ENCODE measurements at regions not wholly inside any gene's neighbourhood (a gene's known extent, or its start where the extent isn't known, plus 50 kb on each side); places are given as distances from the start of the nearest gene placed in this dataset.

DNA sequence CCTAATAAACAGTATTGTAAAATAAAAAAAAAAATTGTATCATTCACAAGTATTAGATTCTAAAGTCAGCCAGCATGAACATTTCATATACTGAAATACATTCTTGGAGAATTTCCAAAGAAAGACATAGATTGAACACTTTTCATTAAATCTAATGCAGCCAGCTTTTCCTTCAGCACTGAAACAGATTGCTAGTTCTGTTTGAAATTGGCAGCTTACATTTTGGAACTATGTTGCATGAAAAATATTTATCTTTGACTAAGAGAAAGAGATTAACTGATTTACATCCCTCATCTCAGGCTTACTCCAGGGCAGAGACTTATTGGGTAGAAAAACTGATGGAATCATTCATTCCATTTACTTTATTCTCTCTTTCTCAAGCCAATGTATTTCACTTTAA lies 272.7 kb downstream of the PDHA2 start:
- ChIA-PET CTCF (no interaction called here), POLR2A (no interaction called here)
- no peak for DNase-seq
- no peaks in the 10 kb centered on the region for H3K36me3 Mint-ChIP-seq
- no peak overlapping the region for H3K27ac Mint-ChIP-seq
- H3K27me3 Mint-ChIP-seq, result no peaks in the 10 kb centered on the region
- no peak overlapping the region for H3K4me3 Mint-ChIP-seq
- Histone ChIP-seq H3K27me3 (ENCODE audit: insufficient read depth, low read length, poor library complexity, severe bottlenecking) (no peaks in the 10 kb centered on the region), H3K4me3 (ENCODE audit: low read length) (no peak overlapping the region), H3K9me3 (ENCODE audit: low read length) (no peaks in the 10 kb centered on the region), H3K4me1 (ENCODE audit: insufficient read depth, low read length) (no peaks in the 10 kb centered on the region), H3K36me3 (ENCODE audit: insufficient read depth, low read length) (no peaks in the 10 kb centered on the region), H3K27ac (ENCODE audit: low read depth, low read length) (no peak overlapping the region)
- H3K4me1 Mint-ChIP-seq, result no peaks in the 10 kb centered on the region
- H3K9me3 Mint-ChIP-seq, result peaks cover 5 to 25% (median 13%) of the 10 kb centered on the region in 5 donors

DNA sequence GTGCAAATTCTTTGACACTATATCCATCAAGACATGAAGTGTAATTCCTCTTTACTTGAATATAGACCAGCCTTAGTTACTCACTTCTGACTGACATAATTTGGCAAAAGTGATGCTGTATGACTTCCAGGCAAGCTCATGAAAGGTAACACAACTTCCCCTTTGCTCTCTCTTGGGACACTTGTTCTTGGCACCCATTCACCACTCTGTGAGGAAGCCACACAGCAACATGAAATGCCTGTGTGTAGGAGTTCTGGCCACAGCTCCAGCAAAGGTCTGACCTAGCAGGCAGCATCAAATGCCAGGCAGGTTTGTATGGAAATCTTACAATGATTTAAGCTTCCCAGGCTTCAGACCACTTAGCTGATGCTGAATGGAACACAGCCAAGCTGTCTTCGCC lies 280.3 kb downstream of the PDHA2 start:
- POLR2A ChIA-PET, result no interaction called here
- H3K9me3 Mint-ChIP-seq, result peaks cover 1 to 14% (median 3%) of the 10 kb centered on the region in 5 donors
- CTCF ChIA-PET, result interaction anchor here (0.8 kb wide), 1 partner anchor 10 kb away, joined by 3 read pairs; no protein-coding TSS in a partner anchor

DNA sequence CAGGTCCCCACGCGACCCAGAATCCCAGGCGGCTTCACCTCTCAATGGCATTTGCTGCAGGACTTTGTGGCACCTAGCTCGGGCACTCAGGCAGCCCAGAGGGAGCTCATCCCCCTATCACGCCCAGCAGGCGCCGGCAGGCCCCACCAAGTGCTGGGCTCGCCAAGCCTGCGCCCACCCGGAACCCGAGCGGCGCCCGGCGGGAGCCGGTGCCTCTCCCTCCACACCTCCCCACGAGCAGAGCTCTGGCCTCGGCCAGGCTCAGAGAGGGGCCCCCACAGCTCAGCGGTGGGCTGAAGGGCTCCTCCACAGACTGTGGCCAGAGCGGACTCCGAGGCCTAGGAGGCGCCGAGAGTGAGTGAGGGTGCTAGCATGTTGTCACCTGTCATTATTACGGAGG lies 286.3 kb downstream of the PDHA2 start:
- H3K9me3 ChIP-seq (ENCODE audit: low read length), result no peaks in the 10 kb centered on the region
- ChIA-PET CTCF (no interaction called here), POLR2A (no interaction called here)
- Mint-ChIP-seq H3K9me3 (peaks cover 0 to 15% (median 6%) of the 10 kb centered on the region in 5 donors), H3K27ac (no peak overlapping the region), H3K4me3 (no peak overlapping the region), H3K4me1 (no peaks in the 10 kb centered on the region), H3K27me3 (peaks cover 0 to 2% of the 10 kb centered on the region in 2 donors), H3K36me3 (no peaks in the 10 kb centered on the region)
- H3K4me1 ChIP-seq (ENCODE audit: insufficient read depth, low read length), result no peaks in the 10 kb centered on the region
- no peak overlapping the region for H3K4me3 ChIP-seq (ENCODE audit: low read length)
- no peak for DNase-seq
- no peaks in the 10 kb centered on the region for H3K27me3 ChIP-seq (ENCODE audit: insufficient read depth, low read length, poor library complexity, severe bottlenecking)
- no peak overlapping the region for H3K27ac ChIP-seq (ENCODE audit: low read depth, low read length)
- no peaks in the 10 kb centered on the region for H3K36me3 ChIP-seq (ENCODE audit: insufficient read depth, low read length)

More for the DNA sequence above, 280.3 kb downstream of the PDHA2 start:
- H3K4me1 ChIP-seq (ENCODE audit: insufficient read depth, low read length), result no peaks in the 10 kb centered on the region
- Mint-ChIP-seq H3K4me3 (no peak overlapping the region), H3K36me3 (no peaks in the 10 kb centered on the region), H3K27me3 (peaks cover 0 to 2% of the 10 kb centered on the region in 2 donors), H3K4me1 (no peaks in the 10 kb centered on the region), H3K27ac (no peak overlapping the region)
- H3K9me3 ChIP-seq (ENCODE audit: low read length), result no peaks in the 10 kb centered on the region
- no peak for DNase-seq
- H3K36me3 ChIP-seq (ENCODE audit: insufficient read depth, low read length), result no peaks in the 10 kb centered on the region
- no peaks in the 10 kb centered on the region for H3K27me3 ChIP-seq (ENCODE audit: insufficient read depth, low read length, poor library complexity, severe bottlenecking)
- H3K27ac ChIP-seq (ENCODE audit: low read depth, low read length), result no peak overlapping the region
- no peak overlapping the region for H3K4me3 ChIP-seq (ENCODE audit: low read length)

DNA sequence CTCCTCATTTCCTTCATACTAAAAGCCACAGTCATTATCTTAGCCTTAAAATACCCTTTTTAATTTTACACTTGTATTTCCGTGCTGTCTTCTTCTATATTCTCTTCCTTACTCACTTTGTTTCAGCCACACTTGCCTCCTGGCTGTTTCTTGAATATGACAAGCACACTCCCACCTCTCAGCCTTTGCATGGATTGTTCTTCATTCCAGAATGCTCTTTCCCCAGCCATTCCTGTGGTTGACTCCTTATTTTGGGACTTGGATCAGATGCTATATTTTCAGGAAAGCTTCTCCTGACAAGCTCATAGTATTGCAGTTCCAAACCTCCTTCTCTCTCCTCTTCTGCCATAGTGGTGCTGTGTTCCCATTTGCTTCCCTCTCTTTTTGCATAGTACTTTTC lies 291.3 kb downstream of the PDHA2 start:
- no peak overlapping the region for H3K4me3 Mint-ChIP-seq
- Histone ChIP-seq H3K9me3 (ENCODE audit: low read length) (no peaks in the 10 kb centered on the region), H3K4me3 (ENCODE audit: low read length) (no peak overlapping the region), H3K4me1 (ENCODE audit: insufficient read depth, low read length) (no peaks in the 10 kb centered on the region), H3K36me3 (ENCODE audit: insufficient read depth, low read length) (no peaks in the 10 kb centered on the region), H3K27ac (ENCODE audit: low read depth, low read length) (no peak overlapping the region), H3K27me3 (ENCODE audit: insufficient read depth, low read length, poor library complexity, severe bottlenecking) (no peaks in the 10 kb centered on the region)
- CTCF ChIA-PET, result no interaction called here
- H3K27ac Mint-ChIP-seq, result no peak overlapping the region
- DNase-seq, result no peak
- no peaks in the 10 kb centered on the region for H3K36me3 Mint-ChIP-seq
- POLR2A ChIA-PET, result no interaction called here
- H3K9me3 Mint-ChIP-seq, result peaks cover 0 to 6% (median 3%) of the 10 kb centered on the region in 5 donors
- H3K27me3 Mint-ChIP-seq, result no peaks in the 10 kb centered on the region
- H3K4me1 Mint-ChIP-seq, result no peaks in the 10 kb centered on the region

DNA sequence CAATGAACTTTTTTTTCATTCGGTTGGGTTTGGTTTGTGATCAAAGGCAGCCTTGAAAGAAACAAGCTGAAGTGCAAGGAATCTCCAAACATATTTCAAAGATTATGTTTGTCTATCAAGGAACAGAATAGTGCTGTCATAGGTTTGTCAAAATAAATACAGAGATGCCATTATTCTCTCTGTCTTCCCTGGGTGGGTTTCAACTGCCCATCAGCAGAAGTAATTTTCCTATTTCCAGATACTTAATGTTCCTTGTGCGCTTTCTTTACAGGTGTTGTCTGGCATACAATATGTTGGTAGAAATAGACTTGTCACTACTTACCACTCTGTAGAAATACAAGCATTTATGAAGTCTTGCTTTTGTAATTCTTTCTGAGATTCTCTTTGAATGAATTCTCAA lies 294.9 kb downstream of the PDHA2 start:
- Mint-ChIP-seq H3K27ac (no peak overlapping the region), H3K4me1 (no peaks in the 10 kb centered on the region), H3K4me3 (no peak overlapping the region), H3K27me3 (no peaks in the 10 kb centered on the region), H3K36me3 (no peaks in the 10 kb centered on the region), H3K9me3 (peaks cover 1 to 6% (median 4%) of the 10 kb centered on the region in 5 donors)
- Histone ChIP-seq H3K4me1 (ENCODE audit: insufficient read depth, low read length) (no peaks in the 10 kb centered on the region), H3K9me3 (ENCODE audit: low read length) (no peaks in the 10 kb centered on the region), H3K27me3 (ENCODE audit: insufficient read depth, low read length, poor library complexity, severe bottlenecking) (no peaks in the 10 kb centered on the region), H3K27ac (ENCODE audit: low read depth, low read length) (no peak overlapping the region), H3K4me3 (ENCODE audit: low read length) (no peak overlapping the region), H3K36me3 (ENCODE audit: insufficient read depth, low read length) (no peaks in the 10 kb centered on the region)
- ChIA-PET POLR2A (no interaction called here), CTCF (no interaction called here)
- DNase-seq, result no peak

DNA sequence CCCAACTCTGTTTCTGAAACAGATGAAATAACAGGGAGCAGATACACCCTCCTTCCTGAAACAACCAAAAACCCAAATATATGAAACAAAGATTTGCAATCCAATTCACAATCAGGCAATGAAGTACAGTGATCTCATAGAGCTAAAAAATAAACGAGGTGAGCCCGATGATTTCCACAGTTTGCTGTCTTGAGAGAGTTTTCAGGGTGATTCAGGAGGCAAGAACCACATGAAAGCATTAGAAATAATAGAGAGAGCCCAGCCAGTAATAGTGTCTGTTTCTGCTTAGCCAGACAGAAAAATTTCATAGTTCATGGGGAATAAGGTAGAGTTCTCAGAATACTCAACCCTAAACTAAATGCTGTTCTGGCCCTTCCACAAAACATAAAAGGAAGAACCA lies 296.2 kb downstream of the PDHA2 start:
- Histone ChIP-seq H3K4me1 (ENCODE audit: insufficient read depth, low read length) (no peaks in the 10 kb centered on the region), H3K4me3 (ENCODE audit: low read length) (no peak overlapping the region), H3K27ac (ENCODE audit: low read depth, low read length) (no peak overlapping the region), H3K27me3 (ENCODE audit: insufficient read depth, low read length, poor library complexity, severe bottlenecking) (no peaks in the 10 kb centered on the region), H3K9me3 (ENCODE audit: low read length) (no peaks in the 10 kb centered on the region), H3K36me3 (ENCODE audit: insufficient read depth, low read length) (no peaks in the 10 kb centered on the region)
- Mint-ChIP-seq H3K4me1 (no peaks in the 10 kb centered on the region), H3K4me3 (no peak overlapping the region), H3K9me3 (peaks cover 1 to 6% (median 4%) of the 10 kb centered on the region in 5 donors), H3K27ac (no peak overlapping the region), H3K36me3 (no peaks in the 10 kb centered on the region), H3K27me3 (no peaks in the 10 kb centered on the region)
- POLR2A ChIA-PET, result no interaction called here
- no peak for DNase-seq
- CTCF ChIA-PET, result no interaction called here

DNA sequence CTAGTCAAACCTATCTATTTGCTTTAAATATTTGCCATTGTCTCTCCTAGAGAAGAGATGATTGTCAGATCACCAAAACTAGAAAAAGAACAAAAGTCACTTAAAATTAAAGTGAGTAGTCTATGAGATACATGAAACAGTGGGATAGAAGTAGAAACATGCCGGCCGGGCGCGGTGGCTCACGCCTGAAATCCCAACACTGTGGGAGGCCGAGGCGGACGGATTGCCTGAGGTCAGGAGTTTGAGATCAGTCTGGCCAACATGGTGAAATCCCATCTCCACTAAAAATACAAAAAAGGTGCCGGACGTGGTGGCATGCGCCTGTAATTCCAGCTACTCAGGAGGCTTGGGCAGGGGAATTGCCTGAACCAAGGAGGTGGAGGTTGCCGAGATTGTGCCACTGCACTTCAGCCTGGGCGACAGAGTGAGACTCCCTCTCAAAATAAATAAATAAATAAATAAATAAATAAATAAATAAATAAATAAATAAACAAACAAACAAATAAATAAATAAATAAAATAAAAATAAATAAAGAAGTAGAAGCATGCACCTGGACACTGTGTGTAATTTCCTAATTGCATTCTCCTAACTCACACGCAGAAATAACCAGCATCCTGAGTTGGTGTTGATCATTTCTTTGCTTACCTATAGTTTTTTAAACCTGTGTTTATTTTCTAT lies 299.5 kb downstream of the PDHA2 start:
- H3K36me3 Mint-ChIP-seq, result no peaks in the 10 kb centered on the region
- CTCF ChIA-PET, result no interaction called here
- POLR2A ChIA-PET, result no interaction called here

DNA sequence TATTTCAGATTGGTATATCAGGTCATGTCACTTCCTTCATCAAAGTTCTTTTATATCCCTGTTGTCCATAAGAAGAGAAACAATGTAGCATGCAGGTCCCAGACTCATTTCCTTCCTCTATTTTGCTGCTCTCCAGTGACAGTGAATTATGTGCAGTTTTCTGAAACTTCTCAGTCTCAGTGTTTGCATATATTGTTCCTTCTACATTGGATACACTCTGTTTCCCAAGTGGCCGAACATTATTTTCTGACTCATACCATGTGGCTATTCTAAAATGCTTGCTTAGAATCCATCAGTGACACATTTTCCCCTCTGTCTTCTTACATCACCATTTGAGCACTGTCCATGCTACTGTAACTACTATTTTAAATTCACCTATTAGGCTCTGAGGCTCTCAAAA lies 305.7 kb downstream of the PDHA2 start:
- Mint-ChIP-seq H3K36me3 (no peaks in the 10 kb centered on the region), H3K27ac (no peak overlapping the region), H3K27me3 (no peaks in the 10 kb centered on the region), H3K9me3 (peaks cover 2 to 10% (median 4%) of the 10 kb centered on the region in 5 donors), H3K4me3 (no peak overlapping the region), H3K4me1 (no peaks in the 10 kb centered on the region)
- H3K9me3 ChIP-seq (ENCODE audit: low read length), result no peaks in the 10 kb centered on the region
- H3K36me3 ChIP-seq (ENCODE audit: insufficient read depth, low read length), result no peaks in the 10 kb centered on the region
- no peak for DNase-seq
- H3K27ac ChIP-seq (ENCODE audit: low read depth, low read length), result no peak overlapping the region
- ChIA-PET POLR2A (no interaction called here), CTCF (no interaction called here)
- no peaks in the 10 kb centered on the region for H3K4me1 ChIP-seq (ENCODE audit: insufficient read depth, low read length)
- no peak overlapping the region for H3K4me3 ChIP-seq (ENCODE audit: low read length)
- H3K27me3 ChIP-seq (ENCODE audit: insufficient read depth, low read length, poor library complexity, severe bottlenecking), result no peaks in the 10 kb centered on the region

More for the DNA sequence above, 299.5 kb downstream of the PDHA2 start:
- H3K9me3 Mint-ChIP-seq, result peaks cover 1 to 13% (median 4%) of the 10 kb centered on the region in 5 donors
- no peak overlapping the region for H3K4me3 ChIP-seq (ENCODE audit: low read length)
- no peak overlapping the region for H3K27ac ChIP-seq (ENCODE audit: low read depth, low read length)
- H3K4me1 Mint-ChIP-seq, result no peaks in the 10 kb centered on the region
- H3K4me3 Mint-ChIP-seq, result no peak overlapping the region
- no peak overlapping the region for H3K27ac Mint-ChIP-seq
- no peaks in the 10 kb centered on the region for H3K36me3 ChIP-seq (ENCODE audit: insufficient read depth, low read length)
- H3K9me3 ChIP-seq (ENCODE audit: low read length), result no peaks in the 10 kb centered on the region
- H3K27me3 Mint-ChIP-seq, result no peaks in the 10 kb centered on the region
- DNase-seq, result no peak
- no peaks in the 10 kb centered on the region for H3K27me3 ChIP-seq (ENCODE audit: insufficient read depth, low read length, poor library complexity, severe bottlenecking)
- H3K4me1 ChIP-seq (ENCODE audit: insufficient read depth, low read length), result no peaks in the 10 kb centered on the region

Data from CD8-positive, alpha-beta memory T cell (primary cell).